IMR-90 (cell line): ENCODE measurements at regions not wholly inside any gene's neighbourhood (a gene's known extent, or its start where the extent isn't known, plus 50 kb on each side); places are given as distances from the start of the nearest gene placed in this dataset.

Experiments used
- CEBPB ChIP-seq: IDR thresholded peaks from 2 replicates; pipeline ENCODE4 v1.6.1; 2012; ENCODE audit warnings: low read depth, low read length, improper control_type of control experiment
- MAFK ChIP-seq: IDR thresholded peaks from 2 replicates; pipeline ENCODE4 v1.6.1; 2012; ENCODE audit warnings: low read depth, low read length, improper control_type of control experiment
- MAZ ChIP-seq: IDR thresholded peaks from 2 replicates; pipeline ENCODE4 v1.6.1; 2012; ENCODE audit warnings: low read depth, mild to moderate bottlenecking, low read length, improper control_type of control experiment, moderate library complexity, borderline replicate concordance
- POLR2A ChIP-seq: IDR thresholded peaks from 2 replicates; pipeline ENCODE4 v1.6.1; 2012; ENCODE audit warnings: mild to moderate bottlenecking, low read depth, low read length
- RAD21 ChIP-seq: IDR thresholded peaks from 2 replicates; pipeline ENCODE4 v1.6.1; 2012; ENCODE audit warnings: low read length, improper control_type of control experiment
- RCOR1 ChIP-seq: IDR thresholded peaks from 2 replicates; pipeline ENCODE4 v1.6.1; 2012; ENCODE audit warnings: mild to moderate bottlenecking, low read length, improper control_type of control experiment; ENCODE audit not compliant: insufficient replicate concordance
- RFX5 ChIP-seq: IDR thresholded peaks from 2 replicates; pipeline ENCODE4 v1.8.0; 2012; ENCODE audit warnings: low read depth, mild to moderate bottlenecking, low read length, moderate library complexity
- SMC3 ChIP-seq: fragments of 150-350 bp; IDR thresholded peaks from 2 replicates; pipeline ENCODE4 v1.6.1; 2016; ENCODE audit warnings: low read depth, mild to moderate bottlenecking, antibody characterized with exemption, low read length, moderate library complexity
- TF ChIP-seq, protein P1 (sequence below): fragments of 150-350 bp; IDR thresholded peaks from 2 replicates; pipeline ENCODE4 v1.6.1; 2016; ENCODE audit warnings: low read depth, mild to moderate bottlenecking, low read length, moderate library complexity, borderline replicate concordance
- TF ChIP-seq, protein P2 (sequence below): conservative IDR thresholded peaks from 2 replicates; pipeline ENCODE4 v1.5.1; 2012; ENCODE audit warnings: mild to moderate bottlenecking, low read depth, low read length, improper control_type of control experiment
- TF ChIP-seq, protein P3 (sequence below): fragments of 150-350 bp; IDR thresholded peaks from 2 replicates; pipeline ENCODE4 v1.6.1; 2017; ENCODE audit warnings: mild to moderate bottlenecking, antibody characterized with exemption, low read length, low read depth

DNA sequence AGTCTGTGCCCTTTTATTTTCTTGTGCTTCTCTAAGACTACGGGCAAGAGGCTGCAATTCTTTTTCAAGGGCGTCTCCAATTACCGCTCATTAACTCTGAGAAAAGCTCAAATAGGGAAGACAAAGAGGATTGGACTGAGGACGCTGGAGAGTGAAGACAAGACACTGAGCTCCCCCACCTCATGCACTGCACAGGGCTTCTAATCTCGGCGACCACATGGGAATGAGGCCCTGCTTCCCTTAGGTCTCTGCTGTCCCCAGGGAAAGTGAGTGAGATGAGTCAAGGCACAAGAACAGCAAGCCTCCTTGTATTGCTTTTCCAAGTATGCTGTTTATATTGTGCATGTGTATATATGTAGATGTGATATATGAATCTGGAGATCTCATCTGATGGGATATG lies 392.2 kb upstream of the CFAP20DC start:
- TF ChIP-seq, protein P1, sequence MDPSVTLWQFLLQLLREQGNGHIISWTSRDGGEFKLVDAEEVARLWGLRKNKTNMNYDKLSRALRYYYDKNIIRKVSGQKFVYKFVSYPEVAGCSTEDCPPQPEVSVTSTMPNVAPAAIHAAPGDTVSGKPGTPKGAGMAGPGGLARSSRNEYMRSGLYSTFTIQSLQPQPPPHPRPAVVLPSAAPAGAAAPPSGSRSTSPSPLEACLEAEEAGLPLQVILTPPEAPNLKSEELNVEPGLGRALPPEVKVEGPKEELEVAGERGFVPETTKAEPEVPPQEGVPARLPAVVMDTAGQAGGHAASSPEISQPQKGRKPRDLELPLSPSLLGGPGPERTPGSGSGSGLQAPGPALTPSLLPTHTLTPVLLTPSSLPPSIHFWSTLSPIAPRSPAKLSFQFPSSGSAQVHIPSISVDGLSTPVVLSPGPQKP, result no peak
- TF ChIP-seq, protein P2, sequence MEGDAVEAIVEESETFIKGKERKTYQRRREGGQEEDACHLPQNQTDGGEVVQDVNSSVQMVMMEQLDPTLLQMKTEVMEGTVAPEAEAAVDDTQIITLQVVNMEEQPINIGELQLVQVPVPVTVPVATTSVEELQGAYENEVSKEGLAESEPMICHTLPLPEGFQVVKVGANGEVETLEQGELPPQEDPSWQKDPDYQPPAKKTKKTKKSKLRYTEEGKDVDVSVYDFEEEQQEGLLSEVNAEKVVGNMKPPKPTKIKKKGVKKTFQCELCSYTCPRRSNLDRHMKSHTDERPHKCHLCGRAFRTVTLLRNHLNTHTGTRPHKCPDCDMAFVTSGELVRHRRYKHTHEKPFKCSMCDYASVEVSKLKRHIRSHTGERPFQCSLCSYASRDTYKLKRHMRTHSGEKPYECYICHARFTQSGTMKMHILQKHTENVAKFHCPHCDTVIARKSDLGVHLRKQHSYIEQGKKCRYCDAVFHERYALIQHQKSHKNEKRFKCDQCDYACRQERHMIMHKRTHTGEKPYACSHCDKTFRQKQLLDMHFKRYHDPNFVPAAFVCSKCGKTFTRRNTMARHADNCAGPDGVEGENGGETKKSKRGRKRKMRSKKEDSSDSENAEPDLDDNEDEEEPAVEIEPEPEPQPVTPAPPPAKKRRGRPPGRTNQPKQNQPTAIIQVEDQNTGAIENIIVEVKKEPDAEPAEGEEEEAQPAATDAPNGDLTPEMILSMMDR, result no peak
- no peak for TF ChIP-seq POLR2A
- no peak for TF ChIP-seq RAD21
- no peak for TF ChIP-seq RFX5
- no peak for TF ChIP-seq RCOR1
- TF ChIP-seq, protein P3, sequence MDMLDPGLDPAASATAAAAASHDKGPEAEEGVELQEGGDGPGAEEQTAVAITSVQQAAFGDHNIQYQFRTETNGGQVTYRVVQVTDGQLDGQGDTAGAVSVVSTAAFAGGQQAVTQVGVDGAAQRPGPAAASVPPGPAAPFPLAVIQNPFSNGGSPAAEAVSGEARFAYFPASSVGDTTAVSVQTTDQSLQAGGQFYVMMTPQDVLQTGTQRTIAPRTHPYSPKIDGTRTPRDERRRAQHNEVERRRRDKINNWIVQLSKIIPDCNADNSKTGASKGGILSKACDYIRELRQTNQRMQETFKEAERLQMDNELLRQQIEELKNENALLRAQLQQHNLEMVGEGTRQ, result no peak
- no peak for TF ChIP-seq SMC3
- TF ChIP-seq CEBPB, result no peak
- no peak for TF ChIP-seq MAZ
- no peak for TF ChIP-seq MAFK
